ENCODE measurements at regions not wholly inside any gene's neighbourhood (a gene's known extent, or its start where the extent isn't known, plus 50 kb on each side); places are given as distances from the start of the nearest gene placed in this dataset.

DNA sequence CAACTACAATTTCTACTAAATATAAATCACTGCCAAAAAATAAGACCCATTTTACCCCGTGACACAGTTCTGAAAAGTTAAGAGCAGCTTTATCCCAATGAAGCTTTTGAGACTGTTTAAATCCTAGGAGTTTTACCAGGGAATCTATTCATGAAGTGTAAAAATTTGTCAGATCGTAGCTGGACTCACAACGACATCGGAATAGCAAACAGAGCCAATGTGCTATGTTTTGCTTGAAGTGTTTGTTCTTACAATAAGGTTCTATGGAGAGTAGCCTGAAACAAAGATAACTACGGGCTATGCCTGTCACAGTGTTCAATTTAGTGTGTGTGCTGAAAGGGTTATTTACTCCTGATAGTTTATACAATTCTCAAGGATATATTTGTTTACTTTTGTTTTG, 78.5 kb upstream of the L3MBTL4 start:
- WGBS, 5 donors, result 76 to 90% (median 84%) methylated on average over 5 of the region's 5 CpGs
- no peak overlapping the region for H3K27ac ChIP-seq
- TF ChIP-seq, protein P1, sequence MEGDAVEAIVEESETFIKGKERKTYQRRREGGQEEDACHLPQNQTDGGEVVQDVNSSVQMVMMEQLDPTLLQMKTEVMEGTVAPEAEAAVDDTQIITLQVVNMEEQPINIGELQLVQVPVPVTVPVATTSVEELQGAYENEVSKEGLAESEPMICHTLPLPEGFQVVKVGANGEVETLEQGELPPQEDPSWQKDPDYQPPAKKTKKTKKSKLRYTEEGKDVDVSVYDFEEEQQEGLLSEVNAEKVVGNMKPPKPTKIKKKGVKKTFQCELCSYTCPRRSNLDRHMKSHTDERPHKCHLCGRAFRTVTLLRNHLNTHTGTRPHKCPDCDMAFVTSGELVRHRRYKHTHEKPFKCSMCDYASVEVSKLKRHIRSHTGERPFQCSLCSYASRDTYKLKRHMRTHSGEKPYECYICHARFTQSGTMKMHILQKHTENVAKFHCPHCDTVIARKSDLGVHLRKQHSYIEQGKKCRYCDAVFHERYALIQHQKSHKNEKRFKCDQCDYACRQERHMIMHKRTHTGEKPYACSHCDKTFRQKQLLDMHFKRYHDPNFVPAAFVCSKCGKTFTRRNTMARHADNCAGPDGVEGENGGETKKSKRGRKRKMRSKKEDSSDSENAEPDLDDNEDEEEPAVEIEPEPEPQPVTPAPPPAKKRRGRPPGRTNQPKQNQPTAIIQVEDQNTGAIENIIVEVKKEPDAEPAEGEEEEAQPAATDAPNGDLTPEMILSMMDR (IDR thresholded peaks at IDR 0.05 in 8 of 11, conservative IDR thresholded peaks at IDR 0.05 in 3 of 11), result no peak
- TF ChIP-seq POLR2A (IDR thresholded peaks at IDR 0.05) (no peak), POLR2AphosphoS5 (IDR thresholded peaks at IDR 0.05) (no peak)

GRCh38 chr18:6495536-6495935, 80.8 kb upstream of the L3MBTL4 start:
- Histone ChIP-seq H3K36me3 (no peaks in the 10 kb centered on the region), H3K4me3 (no peak overlapping the region), H3K4me1 (no peaks in the 10 kb centered on the region), H3K27ac (no peak overlapping the region), H3K27me3 (replicated peaks in 1 of 7) (no peaks in the 10 kb centered on the region), H3K9me3 (no peaks in the 10 kb centered on the region)
- intact Hi-C loops (cut with DNase I; ENCODE audit: low total_unique reads), result no loop called here
- WGBS, 5 donors, result 72 to 88% (median 77%) methylated on average over 5 of the region's 5 CpGs
- TF ChIP-seq, protein P1 (IDR thresholded peaks at IDR 0.05 in 8 of 11, conservative IDR thresholded peaks at IDR 0.05 in 3 of 11), result no peak
- no peak for TF ChIP-seq POLR2AphosphoS5 (IDR thresholded peaks at IDR 0.05)
- TF ChIP-seq POLR2A (IDR thresholded peaks at IDR 0.05), result no peak
- no peak for DNase-seq

More for the DNA sequence above, 78.5 kb upstream of the L3MBTL4 start:
- intact Hi-C loops (cut with DNase I; ENCODE audit: low total_unique reads), result no loop called here
- DNase-seq, result no peak
- no peak overlapping the region for H3K4me3 ChIP-seq
- no peaks in the 10 kb centered on the region for H3K36me3 ChIP-seq
- H3K27me3 ChIP-seq (replicated peaks in 1 of 7), result no peaks in the 10 kb centered on the region
- no peaks in the 10 kb centered on the region for H3K4me1 ChIP-seq
- no peaks in the 10 kb centered on the region for H3K9me3 ChIP-seq

GRCh38 chr18:6497543-6497942, 82.8 kb upstream of the L3MBTL4 start:
- Histone ChIP-seq H3K9me3 (no peaks in the 10 kb centered on the region), H3K4me3 (no peak overlapping the region), H3K27me3 (replicated peaks in 1 of 7) (no peaks in the 10 kb centered on the region), H3K36me3 (no peaks in the 10 kb centered on the region), H3K4me1 (no peaks in the 10 kb centered on the region), H3K27ac (no peak overlapping the region)
- WGBS, 5 donors, result 67 to 77% (median 73%) methylated on average over 4 of the region's 4 CpGs
- DNase-seq, result no peak
- TF ChIP-seq POLR2A (IDR thresholded peaks at IDR 0.05) (no peak), POLR2AphosphoS5 (IDR thresholded peaks at IDR 0.05) (no peak)
- TF ChIP-seq, protein P1 (IDR thresholded peaks at IDR 0.05 in 8 of 11, conservative IDR thresholded peaks at IDR 0.05 in 3 of 11), result no peak
- intact Hi-C loops (cut with DNase I; ENCODE audit: low total_unique reads), result no loop called here

- TF ChIP-seq POLR2A (IDR thresholded peaks at IDR 0.05) (no peak), POLR2AphosphoS5 (IDR thresholded peaks at IDR 0.05) (no peak)
- TF ChIP-seq, protein P1 (IDR thresholded peaks at IDR 0.05 in 8 of 11, conservative IDR thresholded peaks at IDR 0.05 in 3 of 11), result no peak
- no peaks in the 10 kb centered on the region for H3K27me3 ChIP-seq (replicated peaks in 1 of 7)
- intact Hi-C loops (cut with DNase I; ENCODE audit: low total_unique reads), result no loop called here
- 43 to 77% (median 63%) methylated on average over 2 of the region's 2 CpGs for WGBS, 5 donors
- DNase-seq, result no peak
- no peaks in the 10 kb centered on the region for H3K36me3 ChIP-seq
- H3K4me3 ChIP-seq, result no peak overlapping the region
- no peaks in the 10 kb centered on the region for H3K9me3 ChIP-seq
- H3K27ac ChIP-seq, result no peak overlapping the region
- no peaks in the 10 kb centered on the region for H3K4me1 ChIP-seq
Measured at GRCh38 chr18:6498289-6498856, 83.7 kb upstream of the L3MBTL4 start.
